Small intestine (tissue), 7 donors: ENCODE measurements at regions not wholly inside any gene's neighbourhood (a gene's known extent, or its start where the extent isn't known, plus 50 kb on each side); places are given as distances from the start of the nearest gene placed in this dataset.

ENCODE experiments used
- DNase-seq, 2 donors: peaks; one replicate each; pipeline versions ENCODE4 v3.0.0 to v3.0.0-alpha.2; 2013
- FAIRE-seq: peaks from 2 replicates; lab custom pipeline; 2012; peaks lifted over from hg19 to GRCh38; lab: Jason Lieb, UNC
- H3K27ac ChIP-seq, 3 donors: one replicate each; pipeline ENCODE4 v1.5.1; 2013; ENCODE audit warnings: low read length in 2 of 3, mild to moderate bottlenecking in 2 of 3, control low read depth in 1 of 3, inconsistent platforms in 1 of 3, low read depth in 1 of 3, moderate library complexity in 1 of 3
- H3K27me3 ChIP-seq, 3 donors: one replicate each; pipeline ENCODE4 v1.6.1; 2013; ENCODE audit warnings: low read length in 3 of 3, inconsistent platforms in 1 of 3; ENCODE audit not compliant: control insufficient read depth in 3 of 3, insufficient read depth in 3 of 3
- H3K36me3 ChIP-seq, 3 donors: one replicate each; pipeline ENCODE4 v1.6.1; 2013; ENCODE audit warnings: low read length in 3 of 3, inconsistent platforms in 1 of 3, low read depth in 1 of 3, mild to moderate bottlenecking in 1 of 3, moderate library complexity in 1 of 3; ENCODE audit not compliant: control insufficient read depth in 3 of 3, insufficient read depth in 2 of 3
- H3K4me1 ChIP-seq, 3 donors: one replicate each; pipeline ENCODE4 v1.6.1; 2013; ENCODE audit warnings: low read length in 2 of 3, inconsistent platforms in 1 of 3, low read depth in 1 of 3, mild to moderate bottlenecking in 1 of 3, moderate library complexity in 1 of 3; ENCODE audit not compliant: control insufficient read depth in 3 of 3, insufficient read depth in 2 of 3
- H3K4me3 ChIP-seq, 3 donors: one replicate each; pipeline ENCODE4 v1.5.1; 2013; ENCODE audit warnings: low read length in 3 of 3, control low read depth in 1 of 3, inconsistent platforms in 1 of 3, low read depth in 1 of 3, mild to moderate bottlenecking in 1 of 3, moderate library complexity in 1 of 3
- H3K9me3 ChIP-seq, 2 donors: one replicate each; pipeline ENCODE4 v1.6.1; 2013; ENCODE audit warnings: low read depth in 1 of 2, low read length in 1 of 2; ENCODE audit not compliant: control insufficient read depth in 2 of 2, insufficient read depth in 1 of 2
- WGBS, 3 donors: extraction: QIAGEN DNeasy Blood & Tissue Kit; methylation state at CpG; one replicate each; pipeline ENCODE4 v1.1.7; 2013; 5-methylcytosine and 5-hydroxymethylcytosine counted together
- donor health status: healthy with polysubstance abuse.
- donor health status: control.
- donor health status: control.
- donor health status: Bipolar disorder and iron deficiency.
- donor health status: healthy.

DNA sequence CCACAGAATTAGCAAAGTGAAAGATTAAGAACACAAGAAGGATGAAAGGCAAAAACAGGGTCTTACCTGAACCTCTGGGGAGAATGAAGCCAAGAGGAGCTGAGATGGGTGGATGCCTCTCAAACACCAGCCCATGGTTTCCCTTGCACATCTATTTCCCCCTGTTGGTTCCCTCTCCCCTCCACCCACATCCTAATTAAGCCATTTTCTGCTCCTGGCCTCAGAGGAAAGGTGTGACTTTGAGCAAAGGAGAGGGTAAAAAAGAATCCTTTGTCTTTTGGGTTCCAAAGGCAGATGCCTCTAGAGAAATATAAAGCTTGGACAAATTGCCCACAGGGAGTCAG is 214.9 kb downstream of the RAP2A start:
- Histone ChIP-seq H3K4me1 (no peaks in the 10 kb centered on the region), H3K27ac (no peak overlapping the region), H3K27me3 (no peaks in the 10 kb centered on the region), H3K36me3 (no peaks in the 10 kb centered on the region), H3K4me3 (no peak overlapping the region), H3K9me3 (no peaks in the 10 kb centered on the region)
- FAIRE-seq (no peak), DNase-seq (no peak)

DNA sequence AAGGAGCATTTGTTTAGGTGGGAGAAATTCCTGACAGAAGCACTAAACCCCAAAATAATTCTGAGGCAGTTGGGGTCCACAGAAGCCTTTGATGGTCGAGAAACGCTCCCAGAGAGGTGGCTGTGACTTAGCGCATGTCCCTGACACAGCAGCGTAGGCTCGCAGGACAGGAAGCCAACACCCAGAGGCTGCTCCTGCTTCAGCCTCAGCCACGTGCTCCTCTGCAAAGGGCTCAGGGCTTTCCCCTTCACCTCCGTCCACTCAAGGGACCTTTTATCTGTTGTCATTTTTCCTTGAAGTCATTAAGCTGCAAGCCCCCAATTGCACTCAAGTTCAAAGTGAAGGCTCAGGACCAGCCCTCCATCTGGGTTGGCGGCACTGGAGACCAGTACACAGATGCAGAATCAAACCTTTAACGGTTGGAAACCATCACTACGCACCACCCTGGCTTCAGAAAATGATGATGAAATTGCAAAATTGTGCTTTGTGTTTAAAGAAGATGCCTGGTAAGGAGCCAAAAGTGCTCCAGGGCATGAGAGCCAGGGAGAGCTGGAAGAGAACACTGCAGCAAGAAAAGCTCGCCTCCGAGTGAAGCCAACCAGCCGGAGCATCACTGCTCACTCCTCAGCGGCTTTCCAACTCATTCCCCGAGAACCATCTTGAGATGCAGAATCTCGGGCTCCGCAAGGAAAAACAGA is 219.6 kb downstream of the RAP2A start:
- 76 to 79% (median 77%) methylated on average over 17 of the region's 17 CpGs for WGBS, 3 donors
- no peak overlapping the region for H3K4me3 ChIP-seq
- FAIRE-seq (no peak), DNase-seq (no peak)
- H3K27ac ChIP-seq, result no peak overlapping the region
- no peaks in the 10 kb centered on the region for H3K9me3 ChIP-seq
- no peaks in the 10 kb centered on the region for H3K27me3 ChIP-seq
- H3K4me1 ChIP-seq, result no peaks in the 10 kb centered on the region
- H3K36me3 ChIP-seq, result no peaks in the 10 kb centered on the region

DNA sequence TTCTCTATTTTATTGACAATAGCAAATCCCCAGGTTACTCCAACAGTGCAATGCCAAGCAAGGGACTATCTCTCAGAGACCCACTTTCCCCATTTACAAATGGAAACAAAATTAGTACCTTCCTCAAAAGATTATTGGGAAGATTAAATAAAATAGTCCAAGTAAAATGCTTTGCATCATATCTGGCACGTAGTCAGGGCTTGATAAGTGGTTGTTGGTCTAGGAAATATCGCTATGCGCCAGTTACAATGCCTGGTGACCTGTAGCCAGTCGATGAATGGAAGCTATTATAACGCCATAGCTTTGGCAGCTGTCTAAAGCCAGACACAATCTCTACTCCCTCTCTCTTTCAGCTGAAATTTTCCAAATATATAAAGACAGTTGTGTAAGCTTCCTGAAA is 220.3 kb downstream of the RAP2A start:
- no peak for DNase-seq
- WGBS, 3 donors, result 74 to 80% (median 75%) methylated on average over 5 of the region's 5 CpGs
- H3K27ac ChIP-seq, result no peak overlapping the region
- H3K4me1 ChIP-seq, result no peaks in the 10 kb centered on the region
- no peak overlapping the region for H3K4me3 ChIP-seq
- no peaks in the 10 kb centered on the region for H3K9me3 ChIP-seq
- H3K36me3 ChIP-seq, result no peaks in the 10 kb centered on the region
- no peak for FAIRE-seq
- no peaks in the 10 kb centered on the region for H3K27me3 ChIP-seq

DNA sequence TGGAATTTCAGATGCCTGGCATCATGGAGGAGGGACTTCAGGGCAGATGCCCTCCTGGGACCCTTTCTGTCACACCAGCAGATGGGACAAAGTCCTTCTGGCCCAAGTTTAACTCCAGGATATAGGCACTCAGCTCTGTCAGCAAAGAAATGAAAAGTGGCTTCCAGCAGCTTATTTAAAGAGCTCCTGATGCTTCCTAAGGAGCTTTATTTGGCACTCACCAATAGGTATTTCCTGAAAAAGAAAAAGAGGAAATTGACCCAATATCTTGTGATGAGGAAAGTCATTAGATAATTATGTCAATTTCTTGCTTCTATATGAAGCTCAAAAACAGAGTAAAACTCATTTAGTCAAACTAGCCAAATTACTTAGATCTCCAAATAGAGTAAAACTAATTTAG is 224.6 kb downstream of the RAP2A start:
- no peaks in the 10 kb centered on the region for H3K27me3 ChIP-seq
- no peak overlapping the region for H3K4me3 ChIP-seq
- no peak overlapping the region for H3K27ac ChIP-seq
- no peaks in the 10 kb centered on the region for H3K36me3 ChIP-seq
- no peak for FAIRE-seq
- no peaks in the 10 kb centered on the region for H3K9me3 ChIP-seq
- DNase-seq, result no peak
- no peaks in the 10 kb centered on the region for H3K4me1 ChIP-seq

DNA sequence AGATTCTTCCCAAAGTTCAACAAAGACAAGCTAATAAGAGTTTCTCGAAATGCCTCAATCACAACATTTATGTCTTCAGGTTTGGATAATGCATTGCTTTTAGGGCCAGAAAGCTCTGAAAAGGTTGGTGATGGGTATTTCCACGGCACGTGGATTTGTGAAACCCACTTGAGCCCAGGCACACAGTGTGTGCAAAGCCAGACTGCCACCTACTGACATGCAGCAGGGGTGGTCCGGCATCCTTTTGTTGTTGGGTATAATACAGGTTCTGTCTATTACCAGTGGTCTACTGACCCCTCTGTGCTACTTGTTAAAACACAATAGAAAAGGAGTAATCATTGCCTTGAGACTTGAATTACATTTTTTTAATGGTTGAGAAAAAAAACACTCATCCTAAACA is 225.6 kb downstream of the RAP2A start:
- FAIRE-seq (no peak), DNase-seq (peak in 1 of 2 donors; percentile 22)
- H3K27ac ChIP-seq, result no peak overlapping the region
- WGBS, 3 donors, result 35 to 54% (median 47%) methylated on average over 4 of the region's 4 CpGs
- no peaks in the 10 kb centered on the region for H3K36me3 ChIP-seq
- no peaks in the 10 kb centered on the region for H3K27me3 ChIP-seq
- H3K4me1 ChIP-seq, result no peaks in the 10 kb centered on the region
- H3K4me3 ChIP-seq, result no peak overlapping the region
- H3K9me3 ChIP-seq, result peaks cover 0 to under 1% of the 10 kb centered on the region in 2 donors

DNA sequence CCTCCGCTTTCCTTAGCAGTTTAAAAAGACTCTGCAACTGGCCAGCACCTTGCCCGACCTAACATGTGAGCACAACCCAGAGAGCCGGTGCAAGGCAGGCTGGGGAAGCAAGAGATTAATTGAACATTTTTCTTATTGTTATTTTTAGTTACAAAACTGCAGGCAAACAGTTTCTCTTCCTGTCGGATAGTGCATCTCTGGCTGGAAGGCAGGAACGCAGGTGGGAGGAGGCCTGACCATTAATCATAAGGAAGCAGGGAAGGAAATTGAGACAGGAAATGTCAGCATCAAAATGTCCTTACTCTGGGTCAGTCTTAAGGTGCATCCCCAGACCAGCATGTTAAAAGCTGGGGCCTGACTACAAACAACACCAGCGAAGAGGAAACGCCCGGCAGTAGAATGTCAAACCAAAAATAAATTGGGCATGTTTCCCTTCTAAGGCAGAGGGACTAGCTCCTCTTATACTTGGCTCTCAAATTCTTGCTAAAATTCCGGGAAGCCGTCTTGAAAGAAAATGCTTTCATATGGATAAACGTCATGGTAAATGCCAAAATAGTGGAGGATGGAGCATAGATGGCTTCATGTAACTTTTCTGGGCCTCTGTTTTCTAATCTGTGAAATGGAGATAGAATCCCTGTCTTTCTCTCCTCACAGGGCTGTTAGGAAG is 226.8 kb downstream of the RAP2A start:
- H3K27me3 ChIP-seq, result no peaks in the 10 kb centered on the region
- 58 to 75% (median 65%) methylated on average over 11 of the region's 11 CpGs for WGBS, 3 donors
- H3K27ac ChIP-seq, result no peak overlapping the region
- FAIRE-seq, result no peak
- no peaks in the 10 kb centered on the region for H3K36me3 ChIP-seq
- no peak for DNase-seq
- no peak overlapping the region for H3K4me3 ChIP-seq
- peaks cover 0 to 6% of the 10 kb centered on the region in 2 donors for H3K9me3 ChIP-seq
- no peaks in the 10 kb centered on the region for H3K4me1 ChIP-seq

DNA sequence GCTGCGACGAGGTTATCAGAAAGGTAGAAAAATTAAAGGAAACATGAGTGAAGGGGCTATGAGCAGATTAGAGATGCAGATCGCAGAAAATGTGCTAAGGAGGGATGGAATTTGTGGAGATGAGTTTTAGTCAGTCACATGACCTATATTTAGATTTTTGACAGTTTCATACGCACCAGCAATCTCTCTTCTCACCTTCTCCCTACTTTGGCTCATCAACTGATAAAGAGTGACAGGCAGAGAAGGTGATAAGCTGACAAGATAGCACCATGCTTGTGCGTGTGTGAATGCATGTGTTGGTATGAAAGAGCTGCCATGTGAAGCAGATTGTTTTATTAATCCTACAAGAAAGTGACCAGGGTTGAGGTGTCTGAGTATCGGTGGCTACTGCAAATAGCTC is 252.6 kb downstream of the RAP2A start:
- H3K4me1 ChIP-seq, result no peaks in the 10 kb centered on the region
- DNase-seq (no peak), FAIRE-seq (no peak)
- H3K4me3 ChIP-seq, result no peak overlapping the region
- no peaks in the 10 kb centered on the region for H3K27me3 ChIP-seq
- no peaks in the 10 kb centered on the region for H3K36me3 ChIP-seq
- H3K27ac ChIP-seq, result no peak overlapping the region
- peaks cover 0 to 5% of the 10 kb centered on the region in 2 donors for H3K9me3 ChIP-seq
- 66 to 84% (median 70%) methylated on average over 6 of the region's 6 CpGs for WGBS, 3 donors

DNA sequence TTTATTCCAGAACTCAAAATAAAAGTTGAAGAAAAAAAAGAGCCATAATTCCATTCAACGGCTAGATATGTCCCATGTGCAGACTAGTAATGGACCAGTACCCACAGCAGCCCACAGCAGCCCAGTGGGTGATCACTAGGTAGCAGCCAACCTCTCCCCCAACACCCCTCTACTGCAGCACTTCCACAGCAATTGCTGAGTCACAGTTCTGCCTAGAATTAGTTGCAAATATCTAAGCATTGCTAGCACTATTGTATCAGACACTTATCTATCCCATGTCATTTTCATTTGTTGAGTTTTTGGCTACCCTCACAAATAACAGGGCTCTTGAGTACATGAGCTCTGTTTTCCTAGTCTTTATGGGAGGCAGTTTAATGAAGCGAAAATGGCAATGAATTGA is 258.7 kb downstream of the RAP2A start:
- DNase-seq, result no peak
- FAIRE-seq, result no peak
- 72 to 84% (median 80%) methylated on average over 2 of the region's 2 CpGs for WGBS, 3 donors

DNA sequence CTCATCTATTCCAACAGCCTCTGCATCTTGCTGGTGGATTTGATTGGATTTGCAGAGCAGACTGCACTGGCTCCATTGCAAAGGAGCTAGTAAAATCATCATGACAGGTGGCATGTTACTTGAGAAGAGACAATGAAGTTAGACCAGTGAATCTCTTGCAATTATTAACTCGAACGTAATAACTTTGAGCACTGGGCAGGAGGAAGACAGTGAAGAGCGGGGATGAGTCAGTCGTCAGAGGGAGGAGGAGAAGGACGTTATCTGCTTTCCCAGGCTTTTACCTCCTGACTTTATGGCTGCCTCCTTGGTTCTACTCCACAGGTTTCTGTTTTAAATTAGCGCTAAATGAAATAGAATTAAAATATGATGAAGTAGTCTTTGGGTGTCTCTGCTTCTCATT is 257.8 kb upstream of the IPO5 start:
- DNase-seq, result peak in 1 of 2 donors; percentile 36
- no peak for FAIRE-seq
- H3K27ac ChIP-seq, result no peak overlapping the region
- H3K9me3 ChIP-seq, result no peaks in the 10 kb centered on the region
- no peak overlapping the region for H3K4me3 ChIP-seq
- 70 to 84% (median 77%) methylated on average over 6 of the region's 6 CpGs for WGBS, 3 donors
- H3K27me3 ChIP-seq, result peaks cover 0 to 3% (median 0%) of the 10 kb centered on the region in 3 donors
- no peaks in the 10 kb centered on the region for H3K36me3 ChIP-seq
- no peaks in the 10 kb centered on the region for H3K4me1 ChIP-seq

More for the DNA sequence above, 258.7 kb downstream of the RAP2A start:
- no peaks in the 10 kb centered on the region for H3K4me1 ChIP-seq
- no peak overlapping the region for H3K4me3 ChIP-seq
- no peaks in the 10 kb centered on the region for H3K36me3 ChIP-seq
- H3K9me3 ChIP-seq, result peaks cover 0 to 5% of the 10 kb centered on the region in 2 donors
- H3K27ac ChIP-seq, result no peak overlapping the region
- peaks cover 0 to 3% (median 0%) of the 10 kb centered on the region in 3 donors for H3K27me3 ChIP-seq
